Stimulated activated CD4-positive, alpha-beta T cell treated with anti-CD3 and anti-CD28 coated beads, Interleukin-4, amount 100 ng/mL, for 48 hours (primary cell): ENCODE measurements at regions not wholly inside any gene's neighbourhood (a gene's known extent, or its start where the extent isn't known, plus 50 kb on each side); places are given as distances from the start of the nearest gene placed in this dataset.

Experiments
- DNase-seq, 2 donors: peaks; one replicate each; pipeline ENCODE4 v3.0.0-alpha.2; 2020; ENCODE audit warnings: low read depth in 2 of 2

DNA sequence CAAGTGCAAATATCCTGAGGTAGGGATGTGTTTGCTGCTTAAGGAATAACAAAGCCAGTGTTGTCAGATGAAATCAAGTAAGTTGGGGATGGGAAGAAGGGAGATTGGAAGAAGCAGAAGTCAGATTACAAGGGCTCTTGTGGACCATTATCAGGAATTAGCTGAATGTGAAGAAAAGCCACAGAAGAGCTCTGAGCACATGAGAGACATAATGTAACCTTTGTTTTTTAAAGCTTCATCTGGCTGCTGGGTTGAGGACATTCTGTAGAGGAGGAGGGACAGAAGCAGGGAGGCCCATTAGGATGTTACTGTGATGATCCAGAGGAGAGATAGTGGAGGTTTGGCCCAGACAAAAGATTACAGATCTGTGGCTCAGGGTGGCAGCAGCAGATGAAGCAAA is 111.7 kb downstream of the DUSP10 start:
- no peak for DNase-seq

DNA sequence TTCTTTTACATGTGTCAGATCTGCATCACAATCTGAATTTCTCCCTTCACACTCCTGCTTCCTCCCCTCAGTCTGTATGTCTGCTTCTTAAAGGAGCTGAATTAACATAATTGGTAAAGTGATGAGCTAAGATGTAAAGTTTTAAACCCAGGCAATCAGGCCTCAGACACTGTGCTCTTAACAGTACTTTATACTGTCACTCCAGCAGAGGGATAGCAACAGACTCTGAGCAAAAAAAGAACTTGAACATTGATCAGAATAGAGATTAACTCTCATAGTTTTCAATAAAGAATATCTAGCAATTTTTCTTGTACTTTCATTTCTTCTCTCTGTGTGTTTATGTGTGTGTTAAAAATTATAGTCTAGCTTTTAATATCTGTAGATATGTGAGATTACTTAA is 110.3 kb downstream of the DUSP10 start:
- no peak for DNase-seq

DNA sequence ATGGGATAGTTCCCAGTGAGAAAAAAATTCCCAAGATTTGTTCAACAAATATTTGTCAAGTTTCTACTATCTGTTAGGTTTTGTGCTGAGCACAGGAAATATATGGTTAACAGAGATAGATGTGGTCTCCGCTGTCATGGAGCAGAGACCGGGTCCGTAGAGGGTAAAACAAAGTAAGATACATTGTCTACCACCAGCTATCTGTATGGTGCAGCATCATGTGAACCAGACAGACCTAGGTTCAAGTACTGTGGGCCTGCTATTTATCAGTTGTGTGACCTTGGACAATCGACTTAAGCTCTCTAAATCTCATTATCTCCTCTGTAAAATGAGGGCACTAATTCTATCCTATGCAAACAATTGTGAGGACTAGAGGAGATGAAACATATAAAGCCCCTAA is 109.8 kb downstream of the DUSP10 start:
- no peak for DNase-seq

DNA sequence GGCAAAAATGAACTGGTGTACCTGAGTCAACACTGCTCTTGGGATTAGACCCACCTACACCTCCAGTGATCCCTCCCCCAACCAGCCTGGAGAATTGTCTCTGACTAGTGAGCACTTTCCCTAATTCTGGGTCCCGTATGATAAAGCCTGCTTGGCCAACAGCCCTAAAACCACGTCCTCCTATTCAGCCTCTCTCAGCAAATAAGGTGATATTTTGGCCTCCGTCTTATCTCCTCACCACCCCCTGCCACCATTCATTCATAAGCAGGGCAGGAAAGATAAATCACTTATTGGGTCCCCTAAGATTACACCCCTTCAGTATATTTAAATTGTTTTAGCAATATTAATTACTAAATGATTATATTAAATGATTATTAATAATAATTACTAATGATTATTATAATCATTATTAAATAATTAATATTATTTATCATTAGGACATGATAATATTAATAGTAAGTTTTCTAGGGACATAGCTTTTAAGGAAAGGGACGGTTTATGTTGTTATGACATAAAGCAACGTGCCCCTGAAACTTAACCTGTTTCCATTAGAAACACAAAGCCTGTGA is 108.0 kb downstream of the DUSP10 start:
- no peak for DNase-seq

DNA sequence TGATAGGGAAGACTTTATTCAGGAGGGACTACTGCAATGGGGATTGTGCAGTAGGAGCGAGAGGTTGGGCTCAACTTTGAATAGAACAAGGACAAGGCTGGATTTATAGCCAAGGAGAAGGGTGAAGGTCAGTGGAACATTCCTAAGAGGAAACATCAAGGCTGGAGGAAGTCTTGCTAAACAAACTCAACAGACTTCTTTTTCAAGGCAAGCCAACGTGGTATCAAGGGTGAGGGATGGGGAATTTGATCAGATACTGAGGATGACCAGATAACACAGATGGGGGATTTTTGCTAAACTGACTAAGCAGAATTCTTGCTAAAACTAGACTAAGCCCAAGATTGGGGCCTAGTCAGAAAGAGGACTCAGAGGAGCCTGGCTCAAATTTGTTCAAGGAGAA is 107.3 kb downstream of the DUSP10 start:
- no peak for DNase-seq

DNA sequence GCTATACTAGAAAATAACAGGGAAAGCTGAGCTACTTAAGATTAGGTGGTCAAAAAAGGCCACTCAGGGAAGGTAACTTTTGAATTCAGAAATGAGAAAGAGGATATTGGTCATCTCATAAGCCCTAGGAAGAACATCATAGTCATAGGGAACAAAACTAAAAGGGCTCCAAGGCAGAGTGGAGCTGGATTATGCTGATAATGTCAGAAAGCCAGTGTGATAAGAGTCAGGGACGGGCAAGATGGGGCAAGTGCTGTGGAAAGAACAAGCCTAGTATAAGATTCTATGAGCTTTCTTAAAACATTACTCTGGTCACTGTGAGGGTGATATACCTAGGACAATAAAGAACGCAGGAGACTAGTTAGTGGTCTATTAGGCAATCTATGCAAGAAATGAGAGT is 106.6 kb downstream of the DUSP10 start:
- DNase-seq, result no peak

DNA sequence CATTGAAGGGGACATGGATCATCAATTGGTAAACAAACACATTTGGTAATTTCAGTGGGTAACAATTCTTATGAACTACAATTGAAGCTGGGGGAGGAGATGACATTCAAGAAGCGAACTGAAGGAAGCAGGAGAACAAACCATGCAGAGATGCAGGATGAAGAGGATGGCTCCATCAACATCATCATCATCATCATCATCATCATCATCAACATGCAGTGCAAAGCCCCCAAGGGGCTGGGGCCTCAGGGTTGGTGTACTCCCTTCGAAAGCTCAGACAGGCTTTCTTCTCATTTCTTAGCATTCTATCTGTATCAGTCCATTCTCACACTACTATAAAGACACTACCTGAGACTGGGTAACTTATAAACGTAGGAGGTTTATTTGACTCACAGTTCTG is 105.8 kb downstream of the DUSP10 start:
- DNase-seq, result no peak

DNA sequence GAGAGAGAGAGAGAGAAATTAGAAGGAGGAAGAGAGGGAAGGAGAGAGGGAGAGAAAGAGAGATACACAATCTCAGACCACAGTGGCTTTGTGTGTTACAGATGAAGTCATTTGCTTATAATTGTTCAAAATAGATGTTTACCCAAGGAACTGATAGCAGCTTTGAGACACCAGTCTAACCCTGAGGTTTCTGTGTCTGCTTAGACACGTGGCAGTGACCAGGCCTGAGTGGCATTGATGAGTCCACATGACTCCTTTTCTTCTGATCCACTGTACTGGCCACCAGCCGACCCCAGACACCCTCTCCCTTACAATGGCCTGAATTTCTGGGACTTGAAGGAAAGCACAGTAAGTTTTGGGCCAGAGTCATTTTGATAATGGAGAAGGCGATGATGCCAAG is 104.9 kb downstream of the DUSP10 start:
- no peak for DNase-seq

DNA sequence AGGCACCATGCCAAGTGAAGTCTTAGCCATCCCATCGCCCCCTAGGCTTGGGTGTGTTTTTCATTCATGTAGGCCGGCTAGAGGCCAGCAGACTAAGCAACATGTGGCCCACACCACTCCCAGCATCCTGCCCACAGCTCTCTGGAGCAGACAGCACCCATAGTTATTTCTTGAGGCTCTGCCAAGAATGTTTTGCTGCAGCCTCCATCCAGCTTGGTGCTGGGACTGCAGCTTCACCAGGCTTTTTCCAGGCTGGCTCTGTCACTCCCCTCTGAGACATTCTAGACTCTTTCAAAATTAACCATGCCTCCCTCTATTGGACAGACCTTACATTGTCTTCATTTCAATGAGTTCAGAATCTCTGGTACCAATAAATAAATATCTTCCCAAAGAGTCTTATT is 104.2 kb downstream of the DUSP10 start:
- DNase-seq, result no peak

DNA sequence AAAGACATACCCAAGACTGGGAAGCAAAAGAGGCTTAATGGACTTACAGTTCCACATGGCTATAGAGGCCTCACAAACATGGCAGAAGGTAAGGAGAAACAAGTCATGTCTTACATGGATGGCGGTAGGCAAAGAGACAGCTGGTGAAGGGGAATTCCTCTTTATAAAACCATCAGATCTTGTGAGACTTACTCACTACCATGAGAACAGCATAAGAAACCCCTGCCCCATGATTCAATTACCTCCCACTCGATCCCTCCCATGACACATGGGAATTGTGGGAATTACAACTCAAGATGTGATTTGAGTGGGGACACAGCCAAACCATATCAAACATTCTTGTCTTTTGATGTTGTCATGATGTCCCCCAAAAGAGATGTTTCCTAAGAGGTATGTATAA is 103.3 kb downstream of the DUSP10 start:
- no peak for DNase-seq

DNA sequence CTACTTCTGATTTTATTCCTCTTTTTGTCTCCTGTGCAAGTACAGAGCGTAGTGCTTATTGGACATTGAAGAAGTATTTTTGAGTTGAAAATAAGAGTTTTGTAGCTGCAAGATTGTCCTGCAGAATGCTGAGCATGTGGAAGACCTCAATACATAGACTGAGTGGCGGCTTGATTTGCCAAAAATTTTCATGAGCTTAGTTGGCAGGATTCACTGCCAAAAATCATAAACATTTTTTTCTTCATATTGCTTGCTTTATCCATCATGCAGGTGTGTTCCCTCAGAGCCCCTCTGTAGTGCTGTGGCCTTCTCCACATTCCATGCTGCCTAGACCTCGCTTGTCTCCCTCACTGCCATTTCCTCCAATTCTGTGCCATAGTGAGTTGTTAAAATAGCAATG is 100.1 kb downstream of the DUSP10 start:
- DNase-seq, result no peak

DNA sequence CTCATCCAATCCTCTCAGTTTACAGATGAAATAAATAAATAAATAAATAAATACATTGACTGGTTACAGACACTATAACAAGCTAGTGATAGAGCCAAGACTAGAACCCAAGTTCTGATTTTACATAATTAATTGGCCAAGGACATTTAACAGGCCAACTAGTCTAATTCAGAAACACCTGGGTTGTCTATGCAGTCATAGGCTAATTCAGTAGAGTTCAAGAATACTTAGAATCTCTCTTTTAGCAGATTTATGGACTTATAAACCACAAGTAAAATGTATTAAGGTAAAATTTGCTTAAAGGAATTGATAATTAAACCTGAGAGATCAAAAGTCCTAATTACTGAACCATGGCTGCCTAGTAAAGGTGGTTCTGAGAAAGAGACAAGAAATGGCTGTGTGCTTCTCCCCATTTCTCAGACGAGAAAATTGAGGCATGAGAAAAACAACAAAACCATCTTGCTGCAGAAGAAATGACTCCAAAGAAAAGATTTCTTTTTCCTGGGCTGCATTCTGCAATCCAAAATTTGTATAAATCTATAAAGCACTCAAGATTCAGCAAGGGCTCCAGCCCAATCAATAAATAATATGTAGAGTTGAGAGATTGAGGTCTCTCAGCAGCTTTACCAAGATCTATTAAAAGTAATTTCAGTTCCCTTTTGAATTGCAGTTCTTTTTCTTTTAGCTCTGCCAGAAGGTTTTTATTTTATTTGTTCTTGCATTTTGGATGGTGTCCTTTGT is 98.3 kb downstream of the DUSP10 start:
- DNase-seq, result no peak

DNA sequence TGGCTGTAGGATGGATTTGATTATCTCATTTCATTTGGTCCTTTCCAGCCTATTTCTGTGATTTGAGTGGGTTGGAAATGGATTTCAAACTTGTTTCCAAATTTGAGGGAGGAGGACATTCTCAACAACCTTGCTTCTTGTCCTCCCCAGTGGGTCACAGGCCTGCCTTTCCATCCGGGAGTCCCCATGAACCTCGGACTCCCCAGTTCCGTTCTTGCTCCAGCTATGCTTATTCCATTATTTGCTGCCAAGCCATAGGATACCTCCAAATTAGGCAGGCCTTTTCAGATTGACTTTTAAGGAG is 97.8 kb downstream of the DUSP10 start:
- no peak for DNase-seq

DNA sequence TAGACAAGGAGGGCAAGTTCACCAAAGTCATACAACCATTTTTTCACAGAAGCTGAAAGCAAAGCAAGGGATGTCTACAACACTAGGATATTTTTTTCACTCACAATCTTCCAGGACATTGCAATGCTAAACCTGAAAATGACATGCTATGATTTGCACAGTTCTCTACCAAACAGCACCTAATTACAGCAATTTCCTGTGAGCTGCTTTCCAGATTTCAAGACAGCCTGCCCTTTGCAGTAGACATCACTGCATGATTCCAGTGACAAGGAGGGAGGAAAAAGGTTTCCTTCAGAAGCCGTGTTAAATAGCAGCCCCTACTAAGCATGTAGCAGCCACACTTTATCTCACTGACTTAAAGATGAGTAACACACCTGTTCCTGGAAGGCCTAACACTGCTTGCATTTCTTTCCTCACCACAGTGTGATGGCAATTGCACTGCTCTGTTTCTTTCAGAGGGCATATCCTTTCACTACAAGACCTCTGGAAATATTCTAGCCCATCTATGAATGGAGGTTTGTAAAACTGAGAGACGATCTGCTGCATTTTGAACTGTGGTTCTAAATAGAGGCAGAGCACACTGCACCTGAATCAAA is 97.1 kb downstream of the DUSP10 start:
- DNase-seq, result no peak

DNA sequence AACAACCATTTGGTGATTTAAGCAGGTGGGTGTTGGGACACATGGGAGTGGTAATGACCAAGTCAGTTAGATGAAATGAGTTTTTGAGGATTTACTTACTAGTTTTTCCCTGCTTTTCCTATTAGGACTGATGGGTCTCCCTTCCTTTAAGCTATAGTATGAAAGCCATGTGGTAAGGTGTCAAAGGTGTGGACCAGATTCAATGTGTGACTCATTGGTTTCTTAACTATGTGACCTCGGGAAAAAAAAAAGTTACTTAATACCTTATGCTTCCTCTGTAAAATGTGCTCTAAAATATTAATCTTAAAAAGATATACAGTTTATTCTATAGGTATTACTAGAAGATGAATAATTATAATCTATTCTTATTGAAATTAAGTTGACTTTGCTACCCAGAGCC is 93.7 kb downstream of the DUSP10 start:
- DNase-seq, result no peak
